SK-N-SH (cell line): ENCODE measurements at regions not wholly inside any gene's neighbourhood (a gene's known extent, or its start where the extent isn't known, plus 50 kb on each side); places are given as distances from the start of the nearest gene placed in this dataset.

Experiments
- CTCF ChIA-PET: fragments of 300-600, 350-600 bp; formaldehyde crosslinking; extraction: SDS; loops from one replicate; lab custom pipeline; 2021; lab: Yijun Ruan, JAX
- POLR2A ChIA-PET: fragments of 350-600 bp; sonication (Branson Sonifier 250); formaldehyde crosslinking; extraction: SDS; loops from one replicate; lab custom pipeline; 2020; ENCODE audit warnings: antibody characterized with exemption, inconsistent platforms; lab: Yijun Ruan, JAX
- DNase-seq: peaks from one replicate; pipeline ENCODE4 v3.0.0; 2012
- H2AFZ ChIP-seq: fragments of 200-600 bp; sonication (generic); 2 replicates; pipeline ENCODE4 v1.8.1; 2016; ENCODE audit warnings: antibody characterized with exemption, mild to moderate bottlenecking, low read depth
- H3F3A ChIP-seq: fragments of 200-600 bp; sonication (generic); replicated peaks from 2 replicates; pipeline ENCODE3; 2016; ENCODE audit warnings: antibody characterized with exemption, mild to moderate bottlenecking; ENCODE audit not compliant: insufficient read depth
- H3K27ac ChIP-seq, 2 experiments: fragments of 200-500 bp in 1 of 2; fragments of 200-600 bp in 1 of 2; sonication (Bioruptor generic) in 1 of 2; sonication (generic), shearing (Covaris generic) in 1 of 2; 2 replicates each; pipeline versions ENCODE4 v1.5.1 to v1.6.1; 2014 to 2016; ENCODE audit warnings: low read depth in 2 of 2, inconsistent platforms in 1 of 2, low read length in 1 of 2, mild to moderate bottlenecking in 1 of 2, mixed read lengths in 1 of 2
- H3K27me3 ChIP-seq: fragments of 200-600 bp; sonication (generic), shearing (Covaris generic); 2 replicates; pipeline ENCODE4 v1.6.1; 2016; ENCODE audit warnings: mixed run types; ENCODE audit not compliant: insufficient read depth
- H3K36me3 ChIP-seq, 2 experiments: fragments of 200-500 bp in 1 of 2; fragments of 200-600 bp in 1 of 2; sonication (Bioruptor generic) in 1 of 2; sonication (generic) in 1 of 2; replicated peaks in 1 of 2; 2 replicates each; pipeline versions ENCODE3 to v1.5.1; 2014 to 2016; ENCODE audit warnings: low read length in 1 of 2, mild to moderate bottlenecking in 1 of 2; ENCODE audit not compliant: insufficient read depth in 2 of 2, control insufficient read depth in 1 of 2
- H3K4me1 ChIP-seq, 2 experiments: fragments of 200-500 bp in 1 of 2; fragments of 200-600 bp in 1 of 2; sonication (Bioruptor generic) in 1 of 2; sonication (generic), shearing (Covaris generic) in 1 of 2; 2 replicates each; pipeline versions ENCODE4 v1.5.1 to v1.6.1; 2014 to 2016; ENCODE audit warnings: low read depth in 1 of 2, low read length in 1 of 2, mixed run types in 1 of 2; ENCODE audit not compliant: insufficient read depth in 2 of 2, control insufficient read depth in 1 of 2
- H3K4me2 ChIP-seq: fragments of 200-600 bp; sonication (generic), shearing (Covaris generic); 2 replicates; pipeline ENCODE4 v1.6.1; 2017; ENCODE audit warnings: mixed run types
- H3K4me3 ChIP-seq, 2 experiments: fragments of 200-500 bp in 1 of 2; fragments of 200-600 bp in 1 of 2; sonication (Bioruptor generic) in 1 of 2; sonication (generic), shearing (Covaris generic) in 1 of 2; 2 replicates each; pipeline versions ENCODE4 v1.5.1 to v1.8.1; 2014 to 2016; ENCODE audit warnings: low read depth in 2 of 2, inconsistent platforms in 1 of 2, low read length in 1 of 2, mild to moderate bottlenecking in 1 of 2, mixed read lengths in 1 of 2, moderate library complexity in 1 of 2
- H3K79me2 ChIP-seq: fragments of 200-600 bp; sonication (generic); 2 replicates; pipeline ENCODE4 v1.8.1; 2017; ENCODE audit warnings: mild to moderate bottlenecking; ENCODE audit not compliant: insufficient read depth
- H3K9ac ChIP-seq: fragments of 200-600 bp; sonication (generic); 2 replicates; pipeline ENCODE4 v1.6.1; 2017; ENCODE audit warnings: mixed run types
- H3K9me2 ChIP-seq: fragments of 200-600 bp; sonication (generic); 2 replicates; pipeline ENCODE4 v1.6.1; 2017; ENCODE audit warnings: mixed run types
- H3K9me3 ChIP-seq: fragments of 200-600 bp; sonication (generic); 2 replicates; pipeline ENCODE4 v1.6.1; 2017; ENCODE audit warnings: mixed run types, mild to moderate bottlenecking, moderate library complexity
- H4K20me1 ChIP-seq: fragments of 200-600 bp; sonication (generic); 2 replicates; pipeline ENCODE4 v1.6.1; 2017; ENCODE audit warnings: mild to moderate bottlenecking, mixed run types; ENCODE audit not compliant: insufficient read depth
- CTCF ChIP-seq: fragments of 200-600 bp; sonication (generic); IDR thresholded peaks from 2 replicates; pipeline ENCODE4 v1.6.1; 2017; ENCODE audit warnings: antibody characterized with exemption, mild to moderate bottlenecking, moderate library complexity
- ELF1 ChIP-seq: IDR thresholded peaks from 2 replicates; pipeline ENCODE4 v1.4.0; 2012
- EZH2phosphoT487 ChIP-seq: fragments of 200-600 bp; sonication (generic); IDR thresholded peaks from 2 replicates; pipeline ENCODE4 v1.6.1; 2017; ENCODE audit warnings: low read depth, mixed run types, mild to moderate bottlenecking, antibody characterized with exemption, moderate library complexity, borderline replicate concordance
- FOXJ3 ChIP-seq: sonication (generic); formaldehyde crosslinking; IDR thresholded peaks from 2 replicates; pipeline ENCODE4 v1.5.1; 2020; ENCODE audit warnings: mild to moderate bottlenecking, missing genetic modification reagents
- GATA2 ChIP-seq: sonication (generic); formaldehyde crosslinking; IDR thresholded peaks from 2 replicates; pipeline ENCODE4 v1.5.0; 2020; ENCODE audit warnings: mild to moderate bottlenecking, missing genetic modification reagents
- IRF3 ChIP-seq: fragments of 150-350 bp; IDR thresholded peaks from 2 replicates; pipeline ENCODE4 v1.6.1; 2016; ENCODE audit warnings: mild to moderate bottlenecking, low read depth, low read length
- MEF2A ChIP-seq: IDR thresholded peaks from 2 replicates; pipeline ENCODE4 v1.4.0; 2012; ENCODE audit warnings: low read depth, borderline replicate concordance
- NFIC ChIP-seq: IDR thresholded peaks from 2 replicates; pipeline ENCODE4 v1.4.0; 2012; ENCODE audit warnings: borderline replicate concordance
- PBX3 ChIP-seq: IDR thresholded peaks from 2 replicates; pipeline ENCODE4; 2012
- POLR2AphosphoS5 ChIP-seq: IDR thresholded peaks from 2 replicates; pipeline ENCODE4 v1.6.1; 2012; ENCODE audit warnings: low read depth, low read length
- RAD21 ChIP-seq: IDR thresholded peaks from 2 replicates; pipeline ENCODE4 v1.6.1; 2012; ENCODE audit warnings: mild to moderate bottlenecking, low read length
- RCOR1 ChIP-seq: fragments of 150-350 bp; IDR thresholded peaks from 2 replicates; pipeline ENCODE4 v1.6.1; 2017; ENCODE audit warnings: antibody characterized with exemption, low read length
- RXRA ChIP-seq: IDR thresholded peaks from 2 replicates; pipeline ENCODE4 v1.4.0; 2012; ENCODE audit warnings: low read depth, mild to moderate bottlenecking, borderline replicate concordance
- YY1 ChIP-seq: IDR thresholded peaks from 2 replicates; pipeline ENCODE4 v1.4.0; 2012; ENCODE audit warnings: low read depth, mild to moderate bottlenecking
- ZBTB33 ChIP-seq: IDR thresholded peaks from 2 replicates; pipeline ENCODE4 v1.4.0; 2012; ENCODE audit warnings: low read depth, borderline replicate concordance
- WGBS: methylation state at CpG from one replicate; pipeline ENCODE4 v1.1.6; 2017; ENCODE audit warnings: low lambda C conversion rate; 5-methylcytosine and 5-hydroxymethylcytosine counted together

- no peak for TF ChIP-seq MEF2A
Observed at GRCh38 chr20:21933526-21933925, 228.1 kb downstream of the PAX1 start (continued).

GRCh38 chr20:21921251-21921650 lies 215.8 kb downstream of the PAX1 start:
- no peaks in the 10 kb centered on the region for H3F3A ChIP-seq
- ChIA-PET CTCF (no interaction called here), POLR2A (no interaction called here)
- no peaks in the 10 kb centered on the region for H3K4me1 ChIP-seq
- no peak overlapping the region for H3K4me3 ChIP-seq
- DNase-seq = no peak
- no peak overlapping the region for H3K4me2 ChIP-seq
- no peaks in the 10 kb centered on the region for H3K27me3 ChIP-seq
- no peaks in the 10 kb centered on the region for H3K9me2 ChIP-seq
- no peak for TF ChIP-seq FOXJ3 (CRISPR knock-in tag)
- no peak for TF ChIP-seq ZBTB33
- TF ChIP-seq ELF1 = no peak
- no peak for TF ChIP-seq GATA2 (CRISPR knock-in tag)
- TF ChIP-seq YY1 = no peak
- no peak for TF ChIP-seq RAD21
- no peak for TF ChIP-seq POLR2AphosphoS5
- no peak for TF ChIP-seq RXRA
- TF ChIP-seq IRF3 = no peak
- TF ChIP-seq RCOR1 = no peak
- H3K36me3 ChIP-seq = no peaks in the 10 kb centered on the region
- no peaks in the 10 kb centered on the region for H4K20me1 ChIP-seq
- no peaks in the 10 kb centered on the region for H3K9me3 ChIP-seq
- no peak overlapping the region for H2AFZ ChIP-seq
- 2% methylated on average over 5 of the region's 5 CpGs for WGBS
- H3K27ac ChIP-seq = no peak overlapping the region
- H3K9ac ChIP-seq = no peak overlapping the region
- no peaks in the 10 kb centered on the region; the same call in 1 of the 2 replicates for H3K79me2 ChIP-seq

GRCh38 chr20:21920211-21920610 lies 214.7 kb downstream of the PAX1 start:
- Histone ChIP-seq H4K20me1 (no peaks in the 10 kb centered on the region), H3K9ac (no peak overlapping the region), H3K4me1 (no peaks in the 10 kb centered on the region), H3K79me2 (no peaks in the 10 kb centered on the region; the same call in 1 of the 2 replicates), H3K9me2 (no peaks in the 10 kb centered on the region), H2AFZ (no peak overlapping the region), H3K27me3 (no peaks in the 10 kb centered on the region), H3K4me3 (no peak overlapping the region), H3K36me3 (no peaks in the 10 kb centered on the region), H3K4me2 (no peak overlapping the region)
- POLR2A ChIA-PET = no interaction called here
- no peak for DNase-seq
- WGBS = under 1% methylated on average over 3 of the region's 3 CpGs
- no peak for TF ChIP-seq EZH2phosphoT487
- TF ChIP-seq PBX3 = no peak
- TF ChIP-seq RCOR1 = no peak
- TF ChIP-seq NFIC = no peak
- TF ChIP-seq CTCF = no peak
- TF ChIP-seq, all 33 proteins: peak for 0
- CTCF ChIA-PET = no interaction called here
- Histone ChIP-seq H3F3A (no peaks in the 10 kb centered on the region), H3K9me3 (no peaks in the 10 kb centered on the region), H3K27ac (no peak overlapping the region)
